H1 (cell line): ENCODE measurements at regions not wholly inside any gene's neighbourhood (a gene's known extent, or its start where the extent isn't known, plus 50 kb on each side); places are given as distances from the start of the nearest gene placed in this dataset.

ENCODE experiments used
- CTCF ChIA-PET: fragments of 300-600 bp; sonication (Branson Sonifier 250); formaldehyde crosslinking; loops from one replicate; lab custom pipeline; 2021; ENCODE audit not compliant: partially characterized antibody; lab: Charles Lee
- POLR2A ChIA-PET: fragments of 300-600 bp; sonication (Branson Sonifier 250); formaldehyde crosslinking; loops from one replicate; lab custom pipeline; 2021; ENCODE audit warnings: inconsistent platforms; ENCODE audit not compliant: partially characterized antibody; lab: Charles Lee
- DNase-seq, 2 experiments: peaks; one replicate each; pipeline versions ENCODE4 v3.0.0 to v3.0.0-alpha.2; 2010 to 2022; ENCODE audit warnings: low spot score in 2 of 2, low read depth in 1 of 2, mixed read lengths in 1 of 2
- FAIRE-seq: peaks from 2 replicates; lab custom pipeline; 2011; peaks lifted over from hg19 to GRCh38; lab: Jason Lieb, UNC
- H2AFZ ChIP-seq: 2 replicates; pipeline ENCODE4 v1.8.1; 2012; ENCODE audit warnings: low read length, inconsistent platforms
- H2AK5ac ChIP-seq: 2 replicates; pipeline ENCODE4 v1.6.1; 2013; ENCODE audit warnings: low read depth, low read length
- H2BK120ac ChIP-seq: replicated peaks from 2 replicates; pipeline ENCODE3; 2013; ENCODE audit warnings: low read depth, low read length, inconsistent platforms
- H2BK12ac ChIP-seq: 2 replicates; pipeline ENCODE4 v1.6.1; 2013; ENCODE audit warnings: low read depth, low read length
- H2BK15ac ChIP-seq: 2 replicates; pipeline ENCODE4 v1.6.1; 2013; ENCODE audit warnings: low read length
- H2BK20ac ChIP-seq: 2 replicates; pipeline ENCODE4 v1.6.1; 2013; ENCODE audit warnings: low read length
- H2BK5ac ChIP-seq: 2 replicates; pipeline ENCODE4 v1.6.1; 2013; ENCODE audit warnings: low read depth, low read length
- H3K14ac ChIP-seq: 2 replicates; pipeline ENCODE4 v1.6.1; 2013; ENCODE audit warnings: inconsistent platforms; ENCODE audit not compliant: insufficient read length
- H3K18ac ChIP-seq: 2 replicates; pipeline ENCODE4 v1.6.1; 2013; ENCODE audit warnings: low read length; ENCODE audit errors: extremely low read depth
- H3K23ac ChIP-seq: 2 replicates; pipeline ENCODE4 v1.6.1; 2013; ENCODE audit warnings: inconsistent platforms; ENCODE audit not compliant: insufficient read length
- H3K23me2 ChIP-seq: 2 replicates; pipeline ENCODE4 v1.6.1; 2013; ENCODE audit warnings: low read depth, low read length
- H3K27ac ChIP-seq: 2 replicates; pipeline ENCODE4 v1.6.1; 2011; ENCODE audit warnings: low read depth, low read length, inconsistent platforms
- H3K27me3 ChIP-seq, 4 experiments: replicated peaks in 1 of 4; 1 replicate in 1 of 4; 2 replicates in 3 of 4; pipeline versions ENCODE4 v1.6.1 to v1.8.1; 2011 to 2013; ENCODE audit warnings: low read length in 3 of 4, mild to moderate bottlenecking in 3 of 4, inconsistent platforms in 2 of 4, mixed read lengths in 2 of 4, moderate library complexity in 1 of 4; ENCODE audit not compliant: control insufficient read depth in 3 of 4, insufficient read depth in 3 of 4; ENCODE audit errors: extremely low read depth in 1 of 4
- H3K36me3 ChIP-seq, 4 experiments: 2 replicates each; pipeline versions ENCODE4 v1.6.1 to v1.8.1; 2011 to 2013; ENCODE audit warnings: mild to moderate bottlenecking in 4 of 4, low read length in 3 of 4, moderate library complexity in 2 of 4, control low read depth in 1 of 4, inconsistent platforms in 1 of 4; ENCODE audit not compliant: insufficient read depth in 4 of 4, control insufficient read depth in 2 of 4
- H3K4ac ChIP-seq: replicated peaks from 2 replicates; pipeline ENCODE3; 2013; ENCODE audit warnings: low read length, low read depth, mixed read lengths, inconsistent platforms; ENCODE audit not compliant: insufficient read length
- H3K4me1 ChIP-seq, 4 experiments: replicated peaks in 1 of 4; 1 replicate in 1 of 4; 2 replicates in 3 of 4; pipeline versions ENCODE4 v1.6.1 to v1.8.1; 2011 to 2013; ENCODE audit warnings: low read length in 3 of 4, inconsistent platforms in 2 of 4, mixed read lengths in 1 of 4; ENCODE audit not compliant: insufficient read depth in 4 of 4, control insufficient read depth in 3 of 4
- H3K4me2 ChIP-seq, 2 experiments: 2 replicates each; pipeline versions ENCODE4 v1.6.1 to v1.8.1; 2011 to 2013; ENCODE audit warnings: low read depth in 2 of 2, low read length in 2 of 2, control low read depth in 1 of 2, inconsistent platforms in 1 of 2, mild to moderate bottlenecking in 1 of 2; ENCODE audit not compliant: insufficient read depth in 1 of 2
- H3K4me3 ChIP-seq, 4 experiments: fragments of 200-600, 300-600 bp in 1 of 4; sonication (generic), shearing (Covaris generic), sonication (Bioruptor Twin) in 1 of 4; 2 replicates each; pipeline versions ENCODE4 v1.5.1 to v1.8.1; 2011 to 2016; ENCODE audit warnings: low read length in 4 of 4, low read depth in 3 of 4, control low read depth in 2 of 4, inconsistent platforms in 2 of 4, mild to moderate bottlenecking in 2 of 4, mixed read lengths in 1 of 4, moderate library complexity in 1 of 4; ENCODE audit not compliant: insufficient read depth in 2 of 4; ENCODE audit errors: extremely low read depth in 1 of 4
- H3K56ac ChIP-seq: replicated peaks from 2 replicates; pipeline ENCODE3; 2013; ENCODE audit warnings: low read depth, mild to moderate bottlenecking, mixed read lengths, low read length, inconsistent platforms; ENCODE audit not compliant: insufficient read length
- H3K79me1 ChIP-seq: 2 replicates; pipeline ENCODE4 v1.6.1; 2013; ENCODE audit warnings: low read depth, low read length, control low read depth
- H3K79me2 ChIP-seq, 2 experiments: 2 replicates each; pipeline versions ENCODE4 v1.6.1 to v1.8.1; 2012 to 2013; ENCODE audit warnings: low read length in 2 of 2, mild to moderate bottlenecking in 2 of 2, inconsistent platforms in 1 of 2; ENCODE audit not compliant: insufficient read depth in 2 of 2, control insufficient read depth in 1 of 2
- H3K9ac ChIP-seq, 4 experiments: replicated peaks in 1 of 4; 1 replicate in 1 of 4; 2 replicates in 3 of 4; pipeline versions ENCODE4 v1.6.1 to v1.8.1; 2011 to 2013; ENCODE audit warnings: low read depth in 3 of 4, low read length in 3 of 4, control low read depth in 2 of 4, mild to moderate bottlenecking in 2 of 4, moderate library complexity in 2 of 4, inconsistent platforms in 1 of 4; ENCODE audit errors: extremely low read depth in 1 of 4
- H3K9me3 ChIP-seq, 2 experiments: 2 replicates each; pipeline versions ENCODE4 v1.6.1 to v1.8.1; 2012 to 2013; ENCODE audit warnings: mild to moderate bottlenecking in 2 of 2, moderate library complexity in 2 of 2, control low read depth in 1 of 2, inconsistent platforms in 1 of 2, low read depth in 1 of 2, low read length in 1 of 2, mixed read lengths in 1 of 2; ENCODE audit not compliant: insufficient read depth in 2 of 2
- H4K20me1 ChIP-seq, 2 experiments: replicated peaks in 1 of 2; 2 replicates each; pipeline versions ENCODE3 to v1.8.1; 2011 to 2013; ENCODE audit warnings: inconsistent platforms in 2 of 2, low read length in 2 of 2, mild to moderate bottlenecking in 1 of 2; ENCODE audit not compliant: insufficient read depth in 2 of 2, control insufficient read depth in 1 of 2
- H4K5ac ChIP-seq: 2 replicates; pipeline ENCODE4 v1.6.1; 2013; ENCODE audit warnings: low read length, low read depth, mixed read lengths, inconsistent platforms; ENCODE audit not compliant: insufficient read length
- H4K8ac ChIP-seq: 2 replicates; pipeline ENCODE4 v1.8.0; 2013; ENCODE audit warnings: mild to moderate bottlenecking, moderate library complexity, low read length, inconsistent platforms; ENCODE audit not compliant: insufficient read depth; ENCODE audit errors: extremely low read depth
- H4K91ac ChIP-seq: replicated peaks from 2 replicates; pipeline ENCODE3; 2013; ENCODE audit warnings: low read length, mixed read lengths, inconsistent platforms; ENCODE audit not compliant: insufficient read length
- BACH1 ChIP-seq: IDR thresholded peaks from 2 replicates; pipeline ENCODE4 v1.6.1; 2012; ENCODE audit warnings: low read length, improper control_type of control experiment
- CEBPB ChIP-seq: IDR thresholded peaks from 2 replicates; pipeline ENCODE4 v1.6.1; 2012; ENCODE audit warnings: low read depth, low read length
- EP300 ChIP-seq, 2 experiments: IDR thresholded peaks; 1 replicate in 1 of 2; 2 replicates in 1 of 2; pipeline ENCODE4 v1.6.1; 2011 to 2012; ENCODE audit warnings: low read depth in 2 of 2, low read length in 2 of 2, mild to moderate bottlenecking in 2 of 2, borderline replicate concordance in 1 of 2, inconsistent platforms in 1 of 2, moderate library complexity in 1 of 2
- GTF2F1 ChIP-seq: IDR thresholded peaks from 2 replicates; pipeline ENCODE4 v1.6.1; 2012; ENCODE audit warnings: low read depth, low read length, improper control_type of control experiment, borderline replicate concordance
- KDM4A ChIP-seq: IDR thresholded peaks from one replicate; pipeline ENCODE4 v1.7.1; 2012; ENCODE audit warnings: low read depth, mild to moderate bottlenecking, moderate library complexity, low read length, inconsistent platforms; ENCODE audit not compliant: severe bottlenecking
- RAD21 ChIP-seq, 2 experiments: IDR thresholded peaks in 1 of 2; conservative IDR thresholded peaks in 1 of 2; 2 replicates each; pipeline ENCODE4 v1.6.1; 2011; ENCODE audit warnings: low read depth in 2 of 2, low read length in 2 of 2, improper control_type of control experiment in 1 of 2, inconsistent platforms in 1 of 2, mild to moderate bottlenecking in 1 of 2, moderate library complexity in 1 of 2
- RBBP5 ChIP-seq: IDR thresholded peaks from 2 replicates; pipeline ENCODE4 v1.7.1; 2012; ENCODE audit warnings: low read depth, mild to moderate bottlenecking, inconsistent platforms, low read length, moderate library complexity, borderline replicate concordance
- SIX5 ChIP-seq: IDR thresholded peaks from 2 replicates; pipeline ENCODE4 v1.6.1; 2011; ENCODE audit warnings: mild to moderate bottlenecking, low read depth, low read length
- SRF ChIP-seq: IDR thresholded peaks from 2 replicates; pipeline ENCODE4 v1.6.1; 2011; ENCODE audit warnings: mild to moderate bottlenecking, low read depth, low read length, moderate library complexity
- TCF12 ChIP-seq: IDR thresholded peaks from 2 replicates; pipeline ENCODE4 v1.6.1; 2011; ENCODE audit warnings: low read depth, mild to moderate bottlenecking, low read length
- WGBS, 2 experiments: shearing (Covaris generic) in 1 of 2; methylation state at CpG; one replicate each; pipeline versions ENCODE4 v1.1.6 to v1.1.7; 2013 to 2015; ENCODE audit warnings: low lambda C conversion rate in 2 of 2, mixed read lengths in 2 of 2, inconsistent platforms in 1 of 2, low coverage in 1 of 2, missing lambda C conversion rate in 1 of 2; ENCODE audit not compliant: insufficient replicate concordance in 2 of 2, insufficient coverage in 1 of 2, insufficient read length in 1 of 2; ENCODE audit errors: extremely low coverage in 1 of 2, missing lambda C conversion rate in 1 of 2; 5-methylcytosine and 5-hydroxymethylcytosine counted together
- TF ChIP-seq, protein P1 (sequence below): IDR thresholded peaks from 2 replicates; pipeline ENCODE4 v1.6.1; 2011; ENCODE audit warnings: low read depth, mild to moderate bottlenecking, low read length; ENCODE audit not compliant: insufficient read depth

DNA sequence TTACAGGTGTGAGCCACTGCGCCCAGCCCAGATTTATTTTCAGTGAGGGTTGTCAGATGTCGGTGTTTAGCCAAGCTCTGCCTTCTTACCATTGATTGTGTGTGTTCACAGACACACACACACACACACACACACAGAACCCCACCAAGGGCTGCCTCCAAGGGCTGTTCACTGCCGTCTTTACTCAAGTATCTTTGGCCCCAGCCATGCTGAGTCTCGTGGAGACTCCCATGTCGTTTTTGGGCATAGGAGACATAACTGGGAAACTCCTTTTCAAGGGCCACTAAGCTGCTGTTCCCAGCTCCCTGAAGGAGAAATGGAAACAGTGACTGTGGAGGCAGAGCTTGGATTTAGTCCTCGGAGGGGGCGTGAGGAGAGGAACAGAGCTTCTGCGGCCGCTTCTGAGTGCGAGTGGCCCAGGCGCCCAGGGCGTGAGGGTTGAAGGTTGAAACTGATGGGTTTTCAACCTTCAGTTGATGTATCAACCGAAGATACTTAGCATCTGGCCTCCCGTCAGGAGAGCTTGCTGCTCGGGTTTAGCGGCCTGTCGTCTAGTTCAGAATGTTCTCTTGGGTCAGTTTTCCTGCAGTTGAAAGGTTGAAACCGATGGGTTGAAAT lies 243.6 kb downstream of the TTLL2 start:
- no peak overlapping the region for H2BK120ac ChIP-seq
- CTCF ChIA-PET: interaction anchor here (1.0 to 2.3 kb wide), 3 partner anchors 10 to 360 kb away, joined by 3 to 9 read pairs (median 4); no protein-coding TSS in a partner anchor
- no peaks in the 10 kb centered on the region for H3K79me2 ChIP-seq
- H3K4me3 ChIP-seq: no peak overlapping the region
- FAIRE-seq: no peak
- no peaks in the 10 kb centered on the region for H3K27me3 ChIP-seq
- H3K23me2 ChIP-seq: no peaks in the 10 kb centered on the region
- DNase-seq: no peak
- no peak overlapping the region for H2BK5ac ChIP-seq
- no peak overlapping the region for H2BK12ac ChIP-seq
- no peak overlapping the region for H3K4me2 ChIP-seq
- 79% methylated on average over 18 of the region's 18 CpGs; no CpG with 5 or more reads in 1 of the 2 experiments for WGBS, 2 experiments
- H3K79me1 ChIP-seq: no peaks in the 10 kb centered on the region
- no peak overlapping the region for H4K5ac ChIP-seq
- no peaks in the 10 kb centered on the region; a peak in 1 of 7 replicates for H3K4me1 ChIP-seq
- H3K14ac ChIP-seq: no peak overlapping the region
- no peaks in the 10 kb centered on the region for H3K9me3 ChIP-seq
- POLR2A ChIA-PET: no interaction called here
- H4K91ac ChIP-seq: no peak overlapping the region
- no peak overlapping the region for H3K27ac ChIP-seq
- no peak overlapping the region for H2AK5ac ChIP-seq
- no peak overlapping the region for H2BK15ac ChIP-seq
- no peak overlapping the region for H3K56ac ChIP-seq
- no peak overlapping the region for H2AFZ ChIP-seq
- no peaks in the 10 kb centered on the region for H4K20me1 ChIP-seq
- no peaks in the 10 kb centered on the region for H3K36me3 ChIP-seq
- TF ChIP-seq EP300 (IDR thresholded peaks at IDR 0.05; ENCODE audit: borderline replicate concordance in 1 of 2, low read depth in 2 of 2, low read length in 2 of 2) (no peak), KDM4A (no peak), RBBP5 (no peak), BACH1 (no peak), RAD21 (IDR thresholded peaks at IDR 0.05 in 1 of 2, conservative IDR thresholded peaks at IDR 0.05 in 1 of 2; ENCODE audit: low read depth in 2 of 2, low read length in 2 of 2) (no peak), SRF (no peak), TCF12 (no peak), CEBPB (no peak), GTF2F1 (no peak), SIX5 (no peak)
- TF ChIP-seq, protein P1, sequence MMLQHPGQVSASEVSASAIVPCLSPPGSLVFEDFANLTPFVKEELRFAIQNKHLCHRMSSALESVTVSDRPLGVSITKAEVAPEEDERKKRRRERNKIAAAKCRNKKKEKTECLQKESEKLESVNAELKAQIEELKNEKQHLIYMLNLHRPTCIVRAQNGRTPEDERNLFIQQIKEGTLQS: no peak
- H3K18ac ChIP-seq: no peak overlapping the region
- no peak overlapping the region for H3K9ac ChIP-seq
- H2BK20ac ChIP-seq: no peak overlapping the region
- H3K23ac ChIP-seq: no peak overlapping the region
- no peak overlapping the region for H3K4ac ChIP-seq
- H4K8ac ChIP-seq: no peak overlapping the region
